ENCODE measurements at regions not wholly inside any gene's neighbourhood (a gene's known extent, or its start where the extent isn't known, plus 50 kb on each side); places are given as distances from the start of the nearest gene placed in this dataset.

- no peaks in the 10 kb centered on the region for H3K9me3 ChIP-seq
- H3K36me3 ChIP-seq, result no peaks in the 10 kb centered on the region
- TF ChIP-seq CTCF (IDR thresholded peaks at IDR 0.05; ENCODE audit: low read depth, low read length), result no peak
- DNase-seq, result no peak
- no peak overlapping the region for H3K4me3 ChIP-seq (ENCODE audit: low read depth, low read length)
- H3K27me3 ChIP-seq, result no peaks in the 10 kb centered on the region
- no peaks in the 10 kb centered on the region for H3K4me1 ChIP-seq
Observed at GRCh38 chr3:164340273-164340672, 738.0 kb downstream of the SI start.

- DNase-seq, result no peak
- H3K4me1 ChIP-seq, result no peaks in the 10 kb centered on the region
- no peak for TF ChIP-seq CTCF (IDR thresholded peaks at IDR 0.05; ENCODE audit: low read depth, low read length)
- no peak overlapping the region for H3K4me3 ChIP-seq (ENCODE audit: low read depth, low read length)
- H3K27me3 ChIP-seq, result no peaks in the 10 kb centered on the region
- H3K9me3 ChIP-seq, result no peaks in the 10 kb centered on the region
- H3K36me3 ChIP-seq, result no peaks in the 10 kb centered on the region
Observed at GRCh38 chr3:164332831-164333802, 745.2 kb downstream of the SI start.

GRCh38 chr3:164326714-164327113, 751.6 kb downstream of the SI start:
- Histone ChIP-seq H3K4me3 (ENCODE audit: low read depth, low read length) (no peak overlapping the region), H3K4me1 (no peaks in the 10 kb centered on the region), H3K9me3 (no peaks in the 10 kb centered on the region), H3K27me3 (no peaks in the 10 kb centered on the region), H3K36me3 (no peaks in the 10 kb centered on the region)
- TF ChIP-seq CTCF (IDR thresholded peaks at IDR 0.05; ENCODE audit: low read depth, low read length), result no peak
- DNase-seq, result no peak

GRCh38 chr3:164320962-164321361, 757.3 kb downstream of the SI start:
- no peaks in the 10 kb centered on the region for H3K9me3 ChIP-seq
- H3K4me1 ChIP-seq, result no peaks in the 10 kb centered on the region
- no peak for DNase-seq
- no peak overlapping the region for H3K4me3 ChIP-seq (ENCODE audit: low read depth, low read length)
- TF ChIP-seq CTCF (IDR thresholded peaks at IDR 0.05; ENCODE audit: low read depth, low read length), result no peak
- H3K36me3 ChIP-seq, result no peaks in the 10 kb centered on the region
- no peaks in the 10 kb centered on the region for H3K27me3 ChIP-seq

GRCh38 chr3:164306042-164306441, 772.3 kb downstream of the SI start:
- no peak for TF ChIP-seq CTCF (IDR thresholded peaks at IDR 0.05; ENCODE audit: low read depth, low read length)
- Histone ChIP-seq H3K27me3 (no peaks in the 10 kb centered on the region), H3K4me3 (ENCODE audit: low read depth, low read length) (no peak overlapping the region), H3K9me3 (no peaks in the 10 kb centered on the region), H3K4me1 (no peaks in the 10 kb centered on the region), H3K36me3 (no peaks in the 10 kb centered on the region)
- DNase-seq, result no peak

GRCh38 chr3:164303894-164304293, 774.4 kb downstream of the SI start:
- TF ChIP-seq CTCF (IDR thresholded peaks at IDR 0.05; ENCODE audit: low read depth, low read length), result no peak
- H3K4me3 ChIP-seq (ENCODE audit: low read depth, low read length), result no peak overlapping the region
- no peaks in the 10 kb centered on the region for H3K4me1 ChIP-seq
- H3K27me3 ChIP-seq, result no peaks in the 10 kb centered on the region
- no peaks in the 10 kb centered on the region for H3K36me3 ChIP-seq
- H3K9me3 ChIP-seq, result no peaks in the 10 kb centered on the region
- no peak for DNase-seq

Measured in BE2C (cell line).